GM12872 (cell line): ENCODE measurements at regions not wholly inside any gene's neighbourhood (a gene's known extent, or its start where the extent isn't known, plus 50 kb on each side); places are given as distances from the start of the nearest gene placed in this dataset.

ENCODE experiments used
- CTCF ChIP-seq: IDR thresholded peaks from 3 replicates; pipeline ENCODE4 v1.5.1; 2011; ENCODE audit warnings: low read depth, mild to moderate bottlenecking, low read length, moderate library complexity; ENCODE audit not compliant: insufficient read depth

GRCh38 chr5:62922191-62922590 is 343.6 kb downstream of the LRRC70 start:
- TF ChIP-seq CTCF, result no peak

DNA sequence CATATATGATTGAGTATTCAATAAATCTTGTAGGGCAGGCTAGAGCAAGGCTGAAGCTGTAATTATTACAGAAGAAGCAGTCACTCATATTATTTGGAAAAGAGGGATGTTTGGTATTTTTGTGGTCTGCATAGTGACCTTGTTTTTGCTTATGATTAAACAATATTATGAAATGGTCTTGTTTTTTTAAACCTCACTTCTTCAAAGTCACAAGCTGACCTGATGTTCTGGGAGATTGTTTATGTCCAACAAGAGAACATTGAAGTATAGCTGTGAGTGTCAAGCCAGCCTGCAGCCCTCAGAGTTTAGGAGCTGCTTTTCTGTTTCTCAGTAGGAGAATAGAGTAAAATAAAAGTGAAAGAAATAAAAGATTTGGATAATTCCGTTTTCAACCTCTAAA is 342.2 kb downstream of the LRRC70 start:
- TF ChIP-seq CTCF, result no peak

- no peak for TF ChIP-seq CTCF
Measured at GRCh38 chr5:62909326-62909725, 330.7 kb downstream of the LRRC70 start.

GRCh38 chr5:62902126-62902525 is 323.5 kb downstream of the LRRC70 start:
- no peak for TF ChIP-seq CTCF

- no peak for TF ChIP-seq CTCF
Measured at GRCh38 chr5:62900976-62901375, 322.4 kb downstream of the LRRC70 start.

- no peak for TF ChIP-seq CTCF
Measured at GRCh38 chr5:62896121-62896893, 317.7 kb downstream of the LRRC70 start.

- TF ChIP-seq CTCF, result no peak
Measured at GRCh38 chr5:62886603-62887315, 308.1 kb downstream of the LRRC70 start.
